SK-N-SH (cell line): ENCODE measurements at regions not wholly inside any gene's neighbourhood (a gene's known extent, or its start where the extent isn't known, plus 50 kb on each side); places are given as distances from the start of the nearest gene placed in this dataset.

Experiments used
- CTCF ChIA-PET: fragments of 300-600, 350-600 bp; formaldehyde crosslinking; extraction: SDS; loops from one replicate; lab custom pipeline; 2021; lab: Yijun Ruan, JAX
- POLR2A ChIA-PET: fragments of 350-600 bp; sonication (Branson Sonifier 250); formaldehyde crosslinking; extraction: SDS; loops from one replicate; lab custom pipeline; 2020; ENCODE audit warnings: antibody characterized with exemption, inconsistent platforms; lab: Yijun Ruan, JAX
- DNase-seq: peaks from one replicate; pipeline ENCODE4 v3.0.0; 2012
- H2AFZ ChIP-seq: fragments of 200-600 bp; sonication (generic); 2 replicates; pipeline ENCODE4 v1.8.1; 2016; ENCODE audit warnings: antibody characterized with exemption, mild to moderate bottlenecking, low read depth
- H3F3A ChIP-seq: fragments of 200-600 bp; sonication (generic); replicated peaks from 2 replicates; pipeline ENCODE3; 2016; ENCODE audit warnings: antibody characterized with exemption, mild to moderate bottlenecking; ENCODE audit not compliant: insufficient read depth
- H3K27ac ChIP-seq, 2 experiments: fragments of 200-500 bp in 1 of 2; fragments of 200-600 bp in 1 of 2; sonication (Bioruptor generic) in 1 of 2; sonication (generic), shearing (Covaris generic) in 1 of 2; 2 replicates each; pipeline versions ENCODE4 v1.5.1 to v1.6.1; 2014 to 2016; ENCODE audit warnings: low read depth in 2 of 2, inconsistent platforms in 1 of 2, low read length in 1 of 2, mild to moderate bottlenecking in 1 of 2, mixed read lengths in 1 of 2
- H3K27me3 ChIP-seq: fragments of 200-600 bp; sonication (generic), shearing (Covaris generic); 2 replicates; pipeline ENCODE4 v1.6.1; 2016; ENCODE audit warnings: mixed run types; ENCODE audit not compliant: insufficient read depth
- H3K36me3 ChIP-seq, 2 experiments: fragments of 200-500 bp in 1 of 2; fragments of 200-600 bp in 1 of 2; sonication (Bioruptor generic) in 1 of 2; sonication (generic) in 1 of 2; replicated peaks in 1 of 2; 2 replicates each; pipeline versions ENCODE3 to v1.5.1; 2014 to 2016; ENCODE audit warnings: low read length in 1 of 2, mild to moderate bottlenecking in 1 of 2; ENCODE audit not compliant: insufficient read depth in 2 of 2, control insufficient read depth in 1 of 2
- H3K4me1 ChIP-seq, 2 experiments: fragments of 200-500 bp in 1 of 2; fragments of 200-600 bp in 1 of 2; sonication (Bioruptor generic) in 1 of 2; sonication (generic), shearing (Covaris generic) in 1 of 2; 2 replicates each; pipeline versions ENCODE4 v1.5.1 to v1.6.1; 2014 to 2016; ENCODE audit warnings: low read depth in 1 of 2, low read length in 1 of 2, mixed run types in 1 of 2; ENCODE audit not compliant: insufficient read depth in 2 of 2, control insufficient read depth in 1 of 2
- H3K4me2 ChIP-seq: fragments of 200-600 bp; sonication (generic), shearing (Covaris generic); 2 replicates; pipeline ENCODE4 v1.6.1; 2017; ENCODE audit warnings: mixed run types
- H3K4me3 ChIP-seq, 2 experiments: fragments of 200-500 bp in 1 of 2; fragments of 200-600 bp in 1 of 2; sonication (Bioruptor generic) in 1 of 2; sonication (generic), shearing (Covaris generic) in 1 of 2; 2 replicates each; pipeline versions ENCODE4 v1.5.1 to v1.8.1; 2014 to 2016; ENCODE audit warnings: low read depth in 2 of 2, inconsistent platforms in 1 of 2, low read length in 1 of 2, mild to moderate bottlenecking in 1 of 2, mixed read lengths in 1 of 2, moderate library complexity in 1 of 2
- H3K79me2 ChIP-seq: fragments of 200-600 bp; sonication (generic); 2 replicates; pipeline ENCODE4 v1.8.1; 2017; ENCODE audit warnings: mild to moderate bottlenecking; ENCODE audit not compliant: insufficient read depth
- H3K9ac ChIP-seq: fragments of 200-600 bp; sonication (generic); 2 replicates; pipeline ENCODE4 v1.6.1; 2017; ENCODE audit warnings: mixed run types
- H3K9me2 ChIP-seq: fragments of 200-600 bp; sonication (generic); 2 replicates; pipeline ENCODE4 v1.6.1; 2017; ENCODE audit warnings: mixed run types
- H3K9me3 ChIP-seq: fragments of 200-600 bp; sonication (generic); 2 replicates; pipeline ENCODE4 v1.6.1; 2017; ENCODE audit warnings: mixed run types, mild to moderate bottlenecking, moderate library complexity
- H4K20me1 ChIP-seq: fragments of 200-600 bp; sonication (generic); 2 replicates; pipeline ENCODE4 v1.6.1; 2017; ENCODE audit warnings: mild to moderate bottlenecking, mixed run types; ENCODE audit not compliant: insufficient read depth
- ELF1 ChIP-seq: IDR thresholded peaks from 2 replicates; pipeline ENCODE4 v1.4.0; 2012
- EZH2phosphoT487 ChIP-seq: fragments of 200-600 bp; sonication (generic); IDR thresholded peaks from 2 replicates; pipeline ENCODE4 v1.6.1; 2017; ENCODE audit warnings: low read depth, mixed run types, mild to moderate bottlenecking, antibody characterized with exemption, moderate library complexity, borderline replicate concordance
- FOSL2 ChIP-seq: IDR thresholded peaks from 2 replicates; pipeline ENCODE4 v1.4.0; 2012; ENCODE audit warnings: low read depth, mild to moderate bottlenecking, moderate library complexity, borderline replicate concordance
- GABPA ChIP-seq: IDR thresholded peaks from 2 replicates; pipeline ENCODE4 v1.4.0; 2012; ENCODE audit warnings: low read depth, mild to moderate bottlenecking
- GATA2 ChIP-seq: sonication (generic); formaldehyde crosslinking; IDR thresholded peaks from 2 replicates; pipeline ENCODE4 v1.5.0; 2020; ENCODE audit warnings: mild to moderate bottlenecking, missing genetic modification reagents
- JUND ChIP-seq: IDR thresholded peaks from 2 replicates; pipeline ENCODE4 v1.4.0; 2012
- MEF2A ChIP-seq: IDR thresholded peaks from 2 replicates; pipeline ENCODE4 v1.4.0; 2012; ENCODE audit warnings: low read depth, borderline replicate concordance
- MXI1 ChIP-seq: IDR thresholded peaks from 2 replicates; pipeline ENCODE4 v1.6.1; 2012; ENCODE audit warnings: mild to moderate bottlenecking, low read depth, low read length, improper control_type of control experiment
- NFIC ChIP-seq: IDR thresholded peaks from 2 replicates; pipeline ENCODE4 v1.4.0; 2012; ENCODE audit warnings: borderline replicate concordance
- NRF1 ChIP-seq: IDR thresholded peaks from 2 replicates; pipeline ENCODE4 v1.6.1; 2012; ENCODE audit warnings: low read depth, mild to moderate bottlenecking, low read length
- POLR2AphosphoS5 ChIP-seq: IDR thresholded peaks from 2 replicates; pipeline ENCODE4 v1.6.1; 2012; ENCODE audit warnings: low read depth, low read length
- REST ChIP-seq: IDR thresholded peaks from 2 replicates; pipeline ENCODE4 v1.6.1; 2012; ENCODE audit warnings: mild to moderate bottlenecking, low read depth, low read length, moderate library complexity
- RFX5 ChIP-seq: IDR thresholded peaks from 2 replicates; pipeline ENCODE4 v1.6.1; 2012; ENCODE audit warnings: mild to moderate bottlenecking, improper control_type of control experiment, low read length
- SIN3A ChIP-seq: IDR thresholded peaks from 2 replicates; pipeline ENCODE4 v1.6.1; 2012; ENCODE audit warnings: low read depth, mild to moderate bottlenecking, low read length, moderate library complexity, borderline replicate concordance
- TAF1 ChIP-seq: IDR thresholded peaks from 2 replicates; pipeline ENCODE4 v1.6.1; 2012; ENCODE audit warnings: low read depth, mild to moderate bottlenecking, low read length, moderate library complexity, borderline replicate concordance
- USF1 ChIP-seq: IDR thresholded peaks from 2 replicates; pipeline ENCODE4 v1.4.0; 2012; ENCODE audit warnings: low read depth, borderline replicate concordance
- USF2 ChIP-seq: fragments of 150-350 bp; IDR thresholded peaks from 2 replicates; pipeline ENCODE4 v1.6.1; 2017; ENCODE audit warnings: antibody characterized with exemption, low read length, low read depth, borderline replicate concordance
- YY1 ChIP-seq: IDR thresholded peaks from 2 replicates; pipeline ENCODE4 v1.4.0; 2012; ENCODE audit warnings: low read depth, mild to moderate bottlenecking
- WGBS: methylation state at CpG from one replicate; pipeline ENCODE4 v1.1.6; 2017; ENCODE audit warnings: low lambda C conversion rate; 5-methylcytosine and 5-hydroxymethylcytosine counted together
- TF ChIP-seq, protein P1 (sequence below): IDR thresholded peaks from 2 replicates; pipeline ENCODE4; 2012
- TF ChIP-seq, protein P2 (sequence below): fragments of 150-350 bp; IDR thresholded peaks from 2 replicates; pipeline ENCODE4 v1.6.1; 2016; ENCODE audit warnings: mild to moderate bottlenecking, low read depth, low read length
- TF ChIP-seq, protein P3 (sequence below): IDR thresholded peaks from 2 replicates; pipeline ENCODE4 v1.4.0; 2012; ENCODE audit warnings: low read depth, borderline replicate concordance

- Histone ChIP-seq H3K9me3 (no peaks in the 10 kb centered on the region), H3K4me3 (0 out of 4 replicates have a peak overlapping the region, but pooled peaks of 1 of the 2 experiments have one; percentile 25), H3K4me1 (no peaks in the 10 kb centered on the region; a peak in 1 of 4 replicates), H3K36me3 (no peaks in the 10 kb centered on the region), H3F3A (no peaks in the 10 kb centered on the region), H3K4me2 (peak overlapping the region; percentile 46), H3K27me3 (0 out of 2 replicates have a peak, but pooled peaks cover 7% of the 10 kb centered on the region), H3K9ac (no peak overlapping the region), H2AFZ (no peak overlapping the region), H4K20me1 (no peaks in the 10 kb centered on the region), H3K27ac (no peak overlapping the region), H3K79me2 (no peaks in the 10 kb centered on the region), H3K9me2 (no peaks in the 10 kb centered on the region)
- DNase-seq: no peak
- CTCF ChIA-PET: interaction anchor here (2.8 kb wide), 1 partner anchor 9 kb away, joined by 7 read pairs; no protein-coding TSS in a partner anchor
- POLR2A ChIA-PET: no interaction called here
- 3% methylated on average over 5 of the region's 5 CpGs for WGBS
- TF ChIP-seq REST (0 out of 2 replicates have a peak, but pooled peaks have one; percentile 18), USF2 (no peak), RFX5 (no peak), MEF2A (no peak), ELF1 (no peak), MXI1 (no peak), GATA2 (CRISPR knock-in tag) (no peak), EZH2phosphoT487 (no peak), SIN3A (no peak), POLR2AphosphoS5 (peak; percentile 30; the same call in 1 of the 2 replicates), JUND (peak; percentile 96), NFIC (peak; percentile 76), NRF1 (no peak), YY1 (peak; percentile 53; the same call in 1 of the 2 replicates), FOSL2 (peak; percentile 98), GABPA (no peak), TAF1 (no peak), USF1 (no peak)
- TF ChIP-seq, protein P1, sequence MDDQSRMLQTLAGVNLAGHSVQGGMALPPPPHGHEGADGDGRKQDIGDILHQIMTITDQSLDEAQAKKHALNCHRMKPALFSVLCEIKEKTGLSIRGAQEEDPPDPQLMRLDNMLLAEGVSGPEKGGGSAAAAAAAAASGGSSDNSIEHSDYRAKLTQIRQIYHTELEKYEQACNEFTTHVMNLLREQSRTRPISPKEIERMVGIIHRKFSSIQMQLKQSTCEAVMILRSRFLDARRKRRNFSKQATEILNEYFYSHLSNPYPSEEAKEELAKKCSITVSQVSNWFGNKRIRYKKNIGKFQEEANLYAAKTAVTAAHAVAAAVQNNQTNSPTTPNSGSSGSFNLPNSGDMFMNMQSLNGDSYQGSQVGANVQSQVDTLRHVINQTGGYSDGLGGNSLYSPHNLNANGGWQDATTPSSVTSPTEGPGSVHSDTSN: peak; percentile 56
- TF ChIP-seq, protein P2, sequence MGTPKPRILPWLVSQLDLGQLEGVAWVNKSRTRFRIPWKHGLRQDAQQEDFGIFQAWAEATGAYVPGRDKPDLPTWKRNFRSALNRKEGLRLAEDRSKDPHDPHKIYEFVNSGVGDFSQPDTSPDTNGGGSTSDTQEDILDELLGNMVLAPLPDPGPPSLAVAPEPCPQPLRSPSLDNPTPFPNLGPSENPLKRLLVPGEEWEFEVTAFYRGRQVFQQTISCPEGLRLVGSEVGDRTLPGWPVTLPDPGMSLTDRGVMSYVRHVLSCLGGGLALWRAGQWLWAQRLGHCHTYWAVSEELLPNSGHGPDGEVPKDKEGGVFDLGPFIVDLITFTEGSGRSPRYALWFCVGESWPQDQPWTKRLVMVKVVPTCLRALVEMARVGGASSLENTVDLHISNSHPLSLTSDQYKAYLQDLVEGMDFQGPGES: no peak
- TF ChIP-seq, protein P3, sequence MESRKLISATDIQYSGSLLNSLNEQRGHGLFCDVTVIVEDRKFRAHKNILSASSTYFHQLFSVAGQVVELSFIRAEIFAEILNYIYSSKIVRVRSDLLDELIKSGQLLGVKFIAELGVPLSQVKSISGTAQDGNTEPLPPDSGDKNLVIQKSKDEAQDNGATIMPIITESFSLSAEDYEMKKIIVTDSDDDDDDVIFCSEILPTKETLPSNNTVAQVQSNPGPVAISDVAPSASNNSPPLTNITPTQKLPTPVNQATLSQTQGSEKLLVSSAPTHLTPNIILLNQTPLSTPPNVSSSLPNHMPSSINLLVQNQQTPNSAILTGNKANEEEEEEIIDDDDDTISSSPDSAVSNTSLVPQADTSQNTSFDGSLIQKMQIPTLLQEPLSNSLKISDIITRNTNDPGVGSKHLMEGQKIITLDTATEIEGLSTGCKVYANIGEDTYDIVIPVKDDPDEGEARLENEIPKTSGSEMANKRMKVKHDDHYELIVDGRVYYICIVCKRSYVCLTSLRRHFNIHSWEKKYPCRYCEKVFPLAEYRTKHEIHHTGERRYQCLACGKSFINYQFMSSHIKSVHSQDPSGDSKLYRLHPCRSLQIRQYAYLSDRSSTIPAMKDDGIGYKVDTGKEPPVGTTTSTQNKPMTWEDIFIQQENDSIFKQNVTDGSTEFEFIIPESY: no peak
Observed at GRCh38 chr10:90319188-90319914, 538.5 kb downstream of the HTR7 start.
